HCT116 (cell line): ENCODE measurements at regions not wholly inside any gene's neighbourhood (a gene's known extent, or its start where the extent isn't known, plus 50 kb on each side); places are given as distances from the start of the nearest gene placed in this dataset.
"Not testable (repeated sequence)": the region's sequence is repeated elsewhere in the genome, so short reads cannot be mapped to it uniquely, and the experiment has no call there.

ENCODE experiments used
- ATAC-seq: fragments of 200-7000 bp; cut with Tn5 transposase; 2 replicates; pipeline ENCODE4 v1.9.1; 2020; ENCODE audit warnings: mild to moderate bottlenecking, moderate library complexity
- BruUV-seq: library from RNA; stranded (reverse); fragments of 400-500 nt; replicated peaks from 2 replicates; lab custom pipeline; 2021; lab: Mats Ljungman, UMichigan
- CTCF ChIA-PET: fragments of 300-600 bp; sonication (Branson Sonifier 250); formaldehyde crosslinking; loops from one replicate; lab custom pipeline; 2021; ENCODE audit warnings: antibody characterized with exemption; lab: Charles Lee
- POLR2A ChIA-PET: fragments of 300-600, 350-600 bp; sonication (Branson Sonifier 250); formaldehyde crosslinking; loops from one replicate; lab custom pipeline; 2021; ENCODE audit warnings: antibody characterized with exemption; lab: Charles Lee
- RAD21 ChIA-PET, 2 experiments: fragments of 300-600 bp; sonication (Branson Sonifier 250); formaldehyde crosslinking; loops; one replicate each; lab custom pipeline; 2023; ENCODE audit warnings: low total read pairs in 2 of 2; ENCODE audit not compliant: uncharacterized antibody in 2 of 2, unreplicated experiment in 2 of 2, low non-redundant PET in 1 of 2; lab: Charles Lee
- DNase-seq: peaks from one replicate; pipeline ENCODE4 v3.0.0-alpha.2; 2010; ENCODE audit warnings: low read depth, low spot score
- H2AFZ ChIP-seq: fragments of 200-600 bp; shearing (Covaris generic), sonication (generic); 2 replicates; pipeline ENCODE4 v1.6.1; 2017; ENCODE audit warnings: low read depth, mixed run types, mixed read lengths, antibody characterized with exemption, low read length; ENCODE audit not compliant: poor library complexity, severe bottlenecking
- H3K27ac ChIP-seq: 2 replicates; pipeline ENCODE4 v1.5.1; 2012; ENCODE audit warnings: low read depth, low read length
- H3K27me3 ChIP-seq: fragments of 200-600 bp; sonication (generic); 2 replicates; pipeline ENCODE4 v1.6.1; 2016; ENCODE audit warnings: mixed run types, low read length, mixed read lengths; ENCODE audit not compliant: insufficient read depth
- H3K36me3 ChIP-seq, 2 experiments: fragments of 200-500 bp in 1 of 2; fragments of 200-600 bp in 1 of 2; sonication (Bioruptor generic) in 1 of 2; sonication (generic) in 1 of 2; 2 replicates each; pipeline versions ENCODE4 v1.5.1 to v1.6.1; 2014 to 2016; ENCODE audit warnings: low read length in 2 of 2, inconsistent platforms in 1 of 2, mixed read lengths in 1 of 2, mixed run types in 1 of 2; ENCODE audit not compliant: insufficient read depth in 2 of 2, control insufficient read depth in 1 of 2
- H3K4me1 ChIP-seq, 2 experiments: fragments of 200-600 bp in 1 of 2; sonication (generic) in 1 of 2; 2 replicates each; pipeline versions ENCODE4 v1.5.1 to v1.6.1; 2012 to 2017; ENCODE audit warnings: low read length in 2 of 2, inconsistent platforms in 1 of 2, mild to moderate bottlenecking in 1 of 2, mixed read lengths in 1 of 2, mixed run types in 1 of 2, moderate library complexity in 1 of 2; ENCODE audit not compliant: insufficient read depth in 2 of 2, control insufficient read depth in 1 of 2
- H3K4me2 ChIP-seq: fragments of 200-600 bp; sonication (generic); 2 replicates; pipeline ENCODE4 v1.6.1; 2017; ENCODE audit warnings: mixed run types, low read length, mixed read lengths
- H3K4me3 ChIP-seq, 2 experiments: fragments of 200-600 bp in 1 of 2; sonication (generic) in 1 of 2; replicated peaks in 1 of 2; 2 replicates each; pipeline ENCODE4 v1.5.1; 2011 to 2016; ENCODE audit warnings: low read length in 2 of 2, control low read depth in 1 of 2, low read depth in 1 of 2, mild to moderate bottlenecking in 1 of 2, mixed read lengths in 1 of 2, mixed run types in 1 of 2
- H3K79me2 ChIP-seq: fragments of 200-600 bp; sonication (generic); 2 replicates; pipeline ENCODE4 v1.6.1; 2017; ENCODE audit warnings: mild to moderate bottlenecking, mixed run types, low read length, moderate library complexity, mixed read lengths; ENCODE audit not compliant: insufficient read depth
- H3K9ac ChIP-seq: fragments of 200-600 bp; sonication (generic); 2 replicates; pipeline ENCODE4 v1.6.1; 2016; ENCODE audit warnings: low read length, mixed read lengths
- H3K9me2 ChIP-seq: fragments of 200-600 bp; sonication (generic), shearing (Covaris generic); 2 replicates; pipeline ENCODE4 v1.6.1; 2017; ENCODE audit warnings: mixed run types, mild to moderate bottlenecking, moderate library complexity; ENCODE audit not compliant: insufficient read depth
- H3K9me3 ChIP-seq, 2 experiments: fragments of 200-500 bp in 1 of 2; fragments of 200-600 bp in 1 of 2; sonication (Bioruptor generic) in 1 of 2; sonication (generic) in 1 of 2; 2 replicates each; pipeline ENCODE4 v1.6.1; 2014 to 2017; ENCODE audit warnings: low read length in 2 of 2, mixed read lengths in 2 of 2, inconsistent platforms in 1 of 2, low read depth in 1 of 2, mild to moderate bottlenecking in 1 of 2, mixed run types in 1 of 2, moderate library complexity in 1 of 2; ENCODE audit not compliant: control insufficient read depth in 1 of 2, insufficient read depth in 1 of 2
- H4K20me1 ChIP-seq: fragments of 200-600 bp; sonication (generic), shearing (Covaris generic); 2 replicates; pipeline ENCODE4 v1.6.1; 2017; ENCODE audit warnings: mixed run types, mild to moderate bottlenecking, moderate library complexity; ENCODE audit not compliant: insufficient read depth
- CBX3 ChIP-seq: IDR thresholded peaks from 2 replicates; pipeline ENCODE4 v1.6.1; 2012; ENCODE audit warnings: low read depth
- CEBPB ChIP-seq: IDR thresholded peaks from 2 replicates; pipeline ENCODE4 v1.6.1; 2012; ENCODE audit warnings: low read depth
- EGR1 ChIP-seq: IDR thresholded peaks from 2 replicates; pipeline ENCODE4 v1.6.1; 2012; ENCODE audit warnings: low read depth
- ELF1 ChIP-seq: IDR thresholded peaks from 2 replicates; pipeline ENCODE4 v1.6.1; 2012; ENCODE audit warnings: low read depth, borderline replicate concordance
- EZH2 ChIP-seq: fragments of 200-600 bp; sonication (generic); IDR thresholded peaks from 2 replicates; pipeline ENCODE4 v1.6.1; 2017; ENCODE audit warnings: antibody characterized with exemption, mixed run types
- EZH2phosphoT487 ChIP-seq: fragments of 200-600 bp; IDR thresholded peaks from 2 replicates; pipeline ENCODE4 v1.6.1; 2018; ENCODE audit warnings: antibody characterized with exemption, borderline replicate concordance
- FOSL1 ChIP-seq: IDR thresholded peaks from 2 replicates; pipeline ENCODE4 v1.6.1; 2012; ENCODE audit warnings: low read depth
- JUND ChIP-seq: IDR thresholded peaks from 2 replicates; pipeline ENCODE4 v1.6.1; 2012
- POLR2A ChIP-seq: IDR thresholded peaks from 2 replicates; pipeline ENCODE4 v1.7.0; 2011; ENCODE audit warnings: borderline replicate concordance; ENCODE audit not compliant: insufficient read depth, insufficient read length; ENCODE audit errors: extremely low read depth
- POLR2AphosphoS5 ChIP-seq: IDR thresholded peaks from 2 replicates; pipeline ENCODE4 v1.6.1; 2011; ENCODE audit warnings: mild to moderate bottlenecking, low read depth, low read length, moderate library complexity
- RAD21 ChIP-seq: IDR thresholded peaks from 2 replicates; pipeline ENCODE4 v1.6.1; 2012; ENCODE audit warnings: low read depth, mild to moderate bottlenecking
- SP1 ChIP-seq: IDR thresholded peaks from 2 replicates; pipeline ENCODE4 v1.6.1; 2012; ENCODE audit warnings: low read depth
- TCF7L2 ChIP-seq: IDR thresholded peaks from 2 replicates; pipeline ENCODE4 v1.7.0; 2011; ENCODE audit warnings: borderline replicate concordance, inconsistent platforms; ENCODE audit not compliant: insufficient read depth, insufficient read length; ENCODE audit errors: extremely low read depth
- ZFX ChIP-seq: fragments of 450-650 bp; IDR thresholded peaks from 2 replicates; pipeline ENCODE4 v1.6.1; 2017
- ZNF274 ChIP-seq: fragments of 200-500 bp; sonication (Bioruptor generic); IDR thresholded peaks from 2 replicates; pipeline ENCODE4 v1.6.1; 2014; ENCODE audit warnings: mild to moderate bottlenecking, low read depth, low read length, inconsistent platforms
- intact Hi-C: fragments of 100-400 bp; cut with micrococcal nuclease; formaldehyde crosslinking; loops from 2 replicates; pipeline ENCODE4 v1.10.0; 2022
- TF ChIP-seq, protein P1 (sequence below): IDR thresholded peaks from 2 replicates; pipeline ENCODE4 v1.6.1; 2012
- TF ChIP-seq, protein P2 (sequence below): IDR thresholded peaks from 2 replicates; pipeline ENCODE4 v1.6.1; 2012

DNA sequence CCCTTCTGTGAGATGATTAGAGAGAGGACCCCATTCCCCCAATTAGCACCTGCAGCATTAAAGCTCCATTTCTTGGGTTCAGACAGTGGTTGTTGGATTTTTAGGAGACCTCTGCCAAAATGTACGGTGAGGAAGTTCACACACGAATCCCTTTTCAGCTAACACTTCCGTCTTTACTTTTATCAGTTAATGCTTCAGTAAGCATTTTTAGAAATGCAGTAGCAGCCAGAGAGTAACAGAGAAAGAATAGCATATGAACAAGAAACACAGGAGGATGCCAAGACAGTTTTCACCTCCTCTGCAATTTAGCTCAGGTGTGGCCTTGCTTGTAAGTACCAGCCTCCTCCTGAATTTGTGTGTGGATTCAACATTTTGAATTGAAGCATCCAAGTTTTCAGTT, 312.9 kb downstream of the ISL1 start:
- no peak for TF ChIP-seq POLR2AphosphoS5
- TF ChIP-seq, protein P1, sequence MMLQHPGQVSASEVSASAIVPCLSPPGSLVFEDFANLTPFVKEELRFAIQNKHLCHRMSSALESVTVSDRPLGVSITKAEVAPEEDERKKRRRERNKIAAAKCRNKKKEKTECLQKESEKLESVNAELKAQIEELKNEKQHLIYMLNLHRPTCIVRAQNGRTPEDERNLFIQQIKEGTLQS, result no peak
- TF ChIP-seq ZFX, result no peak
- TF ChIP-seq ELF1, result no peak
- TF ChIP-seq JUND, result no peak
- no peak for TF ChIP-seq EZH2phosphoT487
- TF ChIP-seq FOSL1, result no peak
- TF ChIP-seq, protein P2, sequence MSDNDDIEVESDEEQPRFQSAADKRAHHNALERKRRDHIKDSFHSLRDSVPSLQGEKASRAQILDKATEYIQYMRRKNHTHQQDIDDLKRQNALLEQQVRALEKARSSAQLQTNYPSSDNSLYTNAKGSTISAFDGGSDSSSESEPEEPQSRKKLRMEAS, result no peak
- no peak for TF ChIP-seq SP1
- no peak for TF ChIP-seq CBX3
- no peak for TF ChIP-seq POLR2A
- TF ChIP-seq ZNF274, result no peak
- TF ChIP-seq TCF7L2, result no peak
- TF ChIP-seq RAD21, result no peak
- TF ChIP-seq EGR1, result no peak
- no peak for TF ChIP-seq EZH2
- TF ChIP-seq CEBPB, result no peak
- BruUV-seq, result no TSS peak
- ChIA-PET POLR2A (no interaction called here), RAD21 (no interaction called here), CTCF (no interaction called here)
- Histone ChIP-seq H4K20me1 (no peaks in the 10 kb centered on the region), H3K36me3 (no peaks in the 10 kb centered on the region), H3K4me2 (no peak overlapping the region), H3K9me2 (no peaks in the 10 kb centered on the region), H3K9ac (no peak overlapping the region), H3K4me3 (no peak overlapping the region), H3K79me2 (no peaks in the 10 kb centered on the region), H3K27me3 (no peaks in the 10 kb centered on the region), H3K9me3 (no peaks in the 10 kb centered on the region), H3K27ac (no peak overlapping the region), H3K4me1 (no peaks in the 10 kb centered on the region), H2AFZ (no peak overlapping the region)
- no peak for DNase-seq
- intact Hi-C loops, result no loop called here
- ATAC-seq, result no peak

DNA sequence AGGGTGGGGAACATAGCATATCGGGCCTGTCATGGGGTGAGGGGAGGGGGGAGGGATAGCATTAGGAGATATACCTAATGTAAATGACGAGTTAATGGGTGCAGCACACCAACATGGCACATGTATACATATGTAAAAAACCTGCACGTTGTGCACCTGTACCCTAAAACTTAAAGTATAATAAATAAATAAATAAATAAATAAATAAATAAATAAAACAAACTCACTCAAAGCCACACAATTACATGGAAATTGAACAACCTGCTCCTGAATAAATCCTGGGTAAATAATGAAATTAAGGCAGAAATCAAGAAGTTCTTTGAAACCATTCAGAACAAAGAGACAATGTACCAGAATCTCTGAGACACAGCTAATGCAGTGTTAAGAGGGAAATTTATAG, 318.8 kb downstream of the ISL1 start:
- H2AFZ ChIP-seq, H3K9me2 ChIP-seq, H3K4me3 ChIP-seq, H3K79me2 ChIP-seq, intact Hi-C loops, BruUV-seq, H3K9me3 ChIP-seq, H3K4me1 ChIP-seq, H3K27ac ChIP-seq, H4K20me1 ChIP-seq, DNase-seq, CTCF ChIA-PET, RAD21 ChIA-PET, H3K36me3 ChIP-seq, POLR2A ChIA-PET, H3K27me3 ChIP-seq, ATAC-seq, H3K9ac ChIP-seq, H3K4me2 ChIP-seq: not testable (repeated sequence)
